Heart left ventricle (tissue), 16 donors: ENCODE measurements at regions not wholly inside any gene's neighbourhood (a gene's known extent, or its start where the extent isn't known, plus 50 kb on each side); places are given as distances from the start of the nearest gene placed in this dataset.
"Not testable (repeated sequence)": the region's sequence is repeated elsewhere in the genome, so short reads cannot be mapped to it uniquely, and the experiment has no call there.

Experiments used
- ATAC-seq, 4 donors: fragments of 200-7000 bp; cut with Tn5 transposase; one replicate each; pipeline ENCODE4 v1.9.1; 2020 to 2022; ENCODE audit warnings: moderate library complexity in 4 of 4, mild to moderate bottlenecking in 3 of 4, moderate number of reproducible peaks in 1 of 4
- DNase-seq, 5 donors: peaks; one replicate each; pipeline ENCODE4 v3.0.0-alpha.2; 2020
- H3K27ac ChIP-seq, 12 donors: fragments of 200-600 bp; sonication (generic) in 4 of 12; one replicate each; pipeline versions ENCODE4 v1.5.0 to v1.8.0; 2016 to 2022; ENCODE audit warnings: mild to moderate bottlenecking in 2 of 12
- H3K27me3 ChIP-seq, 9 donors: fragments of 200-600 bp; sonication (generic) in 2 of 9; one replicate each; pipeline versions ENCODE4 v1.5.1 to v1.8.0; 2016 to 2022; ENCODE audit warnings: mild to moderate bottlenecking in 3 of 9
- H3K36me3 ChIP-seq, 9 donors: fragments of 200-600 bp; sonication (generic) in 2 of 9; one replicate each; pipeline versions ENCODE4 v1.5.0 to v1.8.0; 2018 to 2022; ENCODE audit warnings: mild to moderate bottlenecking in 2 of 9
- H3K4me1 ChIP-seq, 12 donors: fragments of 200-600 bp; sonication (generic) in 4 of 12; one replicate each; pipeline versions ENCODE4 v1.5.0 to v1.8.0; 2016 to 2022; ENCODE audit warnings: mild to moderate bottlenecking in 3 of 12
- H3K4me3 ChIP-seq, 12 donors: fragments of 200-600 bp; sonication (generic) in 4 of 12; one replicate each; pipeline versions ENCODE4 v1.5.0 to v1.8.0; 2017 to 2022; ENCODE audit warnings: mild to moderate bottlenecking in 9 of 12, moderate library complexity in 4 of 12
- H3K9me3 ChIP-seq, 12 donors: fragments of 200-600 bp; sonication (generic) in 4 of 12; one replicate each; pipeline versions ENCODE4 v1.5.0 to v1.8.0; 2016 to 2022; ENCODE audit warnings: mild to moderate bottlenecking in 1 of 12
- CTCF ChIP-seq, 12 donors: fragments of 200-600 bp; sonication (generic) in 4 of 12; IDR thresholded peaks; one replicate each; pipeline versions ENCODE4 v1.5.0 to v1.8.0; 2018 to 2022; ENCODE audit warnings: antibody characterized with exemption in 12 of 12, mild to moderate bottlenecking in 5 of 12
- POLR2A ChIP-seq, 2 donors: fragments of 450-650 bp; IDR thresholded peaks; one replicate each; pipeline ENCODE4 v1.6.1; 2017; ENCODE audit warnings: antibody characterized with exemption in 2 of 2, mild to moderate bottlenecking in 2 of 2, moderate library complexity in 2 of 2
- WGBS, 4 donors: extraction: QIAGEN DNeasy Blood & Tissue Kit in 2 of 4; methylation state at CpG; one replicate each; pipeline versions ENCODE4 v1.1.5 to v1.1.7; 2013 to 2018; 5-methylcytosine and 5-hydroxymethylcytosine counted together
- intact Hi-C, 10 donors: fragments of 100-400 bp; cut with DNase I; formaldehyde crosslinking; loops; one replicate each; pipeline versions ENCODE4 v1.11.1 to v1.14.2; 2022
- donor health status: ischemic (EF 13 %, LVEDD 7.1; RV severe dilation, severe dysfunction).
- donor health status: healthy with polysubstance abuse.
- donor health status: DM: no; HTN: yes; CAD: no.
- donor health status: DM: no; HTN: no; CAD: no.
- donor health status: ischemic (EF 25% LVEDD 6.9; RV normal size, moderate dysfunction).
- donor health status: ischemic (EF 25% LVEDD 5.7; RV mildly dilated, moderate dysfunction).
- donor health status: healthy.
- donor health status: DM: yes; HTN: yes; CAD: no.
- donor health status: ischemic (EF 35%, LVEDD 5.7; RV mildly dilated, moderate dysfunction).
- donor health status: nonischemic (EF 11% LVEDD 7.7; RV severe dilation, severe dysfunction).
- donor health status: DM: yes; HTN: yes; CAD: no.
- donor health status: PGD.
- donor health status: ischemic (EF 29% LVEDD 5.4; RV normal size, mild dysfunction).
- donor health status: nonischemic (EF 23%, LVEDD 6.1; RV moderate dilation, normal function).

- intact Hi-C loops: no loop called here
- 81 to 87% (median 82%) methylated on average over 2 of the region's 2 CpGs for WGBS, 4 donors
- TF ChIP-seq CTCF (IDR thresholded peaks at IDR 0.05) (no peak), POLR2A (IDR thresholded peaks at IDR 0.05) (no peak)
- no peak overlapping the region for H3K4me3 ChIP-seq
- no peaks in the 10 kb centered on the region for H3K27me3 ChIP-seq
- H3K36me3 ChIP-seq: no peaks in the 10 kb centered on the region
- H3K4me1 ChIP-seq: no peaks in the 10 kb centered on the region
- ATAC-seq (no peak), DNase-seq (no peak)
- peaks cover 0 to 20% (median 8%) of the 10 kb centered on the region in 12 donors for H3K9me3 ChIP-seq
- H3K27ac ChIP-seq: no peak overlapping the region
These were observed 415.1 kb upstream of the MAP2 start for GRCh38 chr2:209008636-209009287.

- H3K36me3 ChIP-seq, H3K4me3 ChIP-seq, H3K27ac ChIP-seq, ATAC-seq, H3K9me3 ChIP-seq, DNase-seq, H3K27me3 ChIP-seq, intact Hi-C loops, H3K4me1 ChIP-seq: not testable (repeated sequence)
- 74 to 82% (median 75%) methylated on average over 6 of the region's 6 CpGs for WGBS, 4 donors
These were observed 405.2 kb upstream of the MAP2 start for GRCh38 chr2:209018633-209019032.

GRCh38 chr2:209029249-209029648 lies 394.6 kb upstream of the MAP2 start:
- intact Hi-C loops: no loop called here

GRCh38 chr2:209044307-209044706 lies 379.5 kb upstream of the MAP2 start:
- no peak overlapping the region for H3K27ac ChIP-seq
- intact Hi-C loops: no loop called here
- H3K36me3 ChIP-seq: no peaks in the 10 kb centered on the region
- H3K27me3 ChIP-seq: no peaks in the 10 kb centered on the region
- no peaks in the 10 kb centered on the region for H3K9me3 ChIP-seq
- no peak for DNase-seq
- WGBS, 4 donors: 55 to 74% (median 65%) methylated on average over 2 of the region's 2 CpGs
- no peaks in the 10 kb centered on the region for H3K4me1 ChIP-seq
- ATAC-seq: no peak
- TF ChIP-seq CTCF (IDR thresholded peaks at IDR 0.05) (no peak), POLR2A (IDR thresholded peaks at IDR 0.05) (no peak)
- no peak overlapping the region for H3K4me3 ChIP-seq

More at GRCh38 chr2:209029249-209029648, 394.6 kb upstream of the MAP2 start:
- ATAC-seq (no peak), DNase-seq (no peak)
- peaks cover 0 to 5% (median 0%) of the 10 kb centered on the region in 12 donors for H3K9me3 ChIP-seq
- H3K27ac ChIP-seq: no peak overlapping the region
- no peaks in the 10 kb centered on the region for H3K36me3 ChIP-seq
- 92 to 96% (median 94%) methylated on average over 1 of the region's 1 CpG for WGBS, 4 donors
- H3K27me3 ChIP-seq: no peaks in the 10 kb centered on the region
- H3K4me1 ChIP-seq: no peaks in the 10 kb centered on the region
- H3K4me3 ChIP-seq: no peak overlapping the region
- TF ChIP-seq CTCF (IDR thresholded peaks at IDR 0.05): no peak
- TF ChIP-seq POLR2A (IDR thresholded peaks at IDR 0.05): no peak

GRCh38 chr2:209046163-209046562 lies 377.7 kb upstream of the MAP2 start:
- TF ChIP-seq POLR2A (IDR thresholded peaks at IDR 0.05): no peak
- no peak for TF ChIP-seq CTCF (IDR thresholded peaks at IDR 0.05)
- no peak overlapping the region for H3K27ac ChIP-seq
- intact Hi-C loops: no loop called here
- H3K36me3 ChIP-seq: no peaks in the 10 kb centered on the region
- H3K4me3 ChIP-seq: no peak overlapping the region
- no peaks in the 10 kb centered on the region for H3K4me1 ChIP-seq
- no peaks in the 10 kb centered on the region for H3K9me3 ChIP-seq
- ATAC-seq: no peak
- no peaks in the 10 kb centered on the region for H3K27me3 ChIP-seq
- DNase-seq: no peak
- WGBS, 4 donors: 90 to 95% (median 94%) methylated on average over 2 of the region's 2 CpGs
